Uterus (tissue), 2 donors: ENCODE measurements at regions not wholly inside any gene's neighbourhood (a gene's known extent, or its start where the extent isn't known, plus 50 kb on each side); places are given as distances from the start of the nearest gene placed in this dataset.

ENCODE experiments used
- CTCF ChIP-seq, 4 experiments: fragments of 200-600 bp in 2 of 4; fragments of 450-650 bp in 2 of 4; sonication (generic) in 2 of 4; IDR thresholded peaks; one replicate each; pipeline ENCODE4 v1.5.1; 2016 to 2019; ENCODE audit warnings: antibody characterized with exemption in 4 of 4, mild to moderate bottlenecking in 2 of 4, moderate library complexity in 1 of 4
- POLR2A ChIP-seq, 2 donors: fragments of 450-650 bp; IDR thresholded peaks; one replicate each; pipeline ENCODE4 v1.6.1; 2016; ENCODE audit warnings: antibody characterized with exemption in 2 of 2, mild to moderate bottlenecking in 1 of 2, moderate library complexity in 1 of 2

- TF ChIP-seq CTCF (IDR thresholded peaks at IDR 0.05) (no peak), POLR2A (IDR thresholded peaks at IDR 0.05) (no peak)
Observed at GRCh38 chr6:48194596-48195295, 83.7 kb upstream of the PTCHD4 start.
